ENCODE measurements at regions not wholly inside any gene's neighbourhood (a gene's known extent, or its start where the extent isn't known, plus 50 kb on each side); places are given as distances from the start of the nearest gene placed in this dataset.

- Histone ChIP-seq H3K27ac (ENCODE audit: low read depth in 1 of 2, low read length in 2 of 2) (no peak overlapping the region), H3K4me1 (ENCODE audit: control insufficient read depth in 4 of 4, insufficient read depth in 4 of 4, low read length in 3 of 4) (no peaks in the 10 kb centered on the region), H3K27me3 (ENCODE audit: control insufficient read depth in 4 of 4, insufficient read depth in 4 of 4, low read length in 3 of 4) (peaks cover 0 to 13% (median 1%) of the 10 kb centered on the region in 4 donors), H3K36me3 (ENCODE audit: control insufficient read depth in 4 of 4, insufficient read depth in 3 of 4, low read depth in 1 of 4, low read length in 3 of 4) (no peaks in the 10 kb centered on the region), H3K4me3 (ENCODE audit: low read depth in 1 of 3, low read length in 3 of 3) (no peak overlapping the region), H3K9me3 (ENCODE audit: control insufficient read depth in 4 of 4, low read length in 3 of 4) (peaks cover 0 to 9% (median 4%) of the 10 kb centered on the region in 4 donors), H3K9ac (ENCODE audit: low read depth in 1 of 2, low read length in 2 of 2) (no peak overlapping the region)
- no peak for DNase-seq (ENCODE audit: low spot score)
- TF ChIP-seq, protein P1, sequence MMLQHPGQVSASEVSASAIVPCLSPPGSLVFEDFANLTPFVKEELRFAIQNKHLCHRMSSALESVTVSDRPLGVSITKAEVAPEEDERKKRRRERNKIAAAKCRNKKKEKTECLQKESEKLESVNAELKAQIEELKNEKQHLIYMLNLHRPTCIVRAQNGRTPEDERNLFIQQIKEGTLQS (IDR thresholded peaks at IDR 0.05) = no peak
- TF ChIP-seq JUND (IDR thresholded peaks at IDR 0.05) = no peak
- TF ChIP-seq EGR1 (IDR thresholded peaks at IDR 0.05; ENCODE audit: low read depth in 2 of 2) = no peak
- no peak for TF ChIP-seq SP1 (IDR thresholded peaks at IDR 0.05)
- TF ChIP-seq FOXA1 (IDR thresholded peaks at IDR 0.05) = no peak
- TF ChIP-seq NR2F2 (IDR thresholded peaks at IDR 0.05) = no peak
- no peak for TF ChIP-seq HNF4G (IDR thresholded peaks at IDR 0.05)
- no peak for TF ChIP-seq CTCF (IDR thresholded peaks at IDR 0.05; ENCODE audit: low read depth, low read length, missing input control)
- no peak for TF ChIP-seq RAD21 (IDR thresholded peaks at IDR 0.05)
- WGBS = 85% methylated on average over 10 of the region's 10 CpGs
Measured at GRCh38 chr15:69929905-69930630, 167.6 kb downstream of the TLE3 start.

DNA sequence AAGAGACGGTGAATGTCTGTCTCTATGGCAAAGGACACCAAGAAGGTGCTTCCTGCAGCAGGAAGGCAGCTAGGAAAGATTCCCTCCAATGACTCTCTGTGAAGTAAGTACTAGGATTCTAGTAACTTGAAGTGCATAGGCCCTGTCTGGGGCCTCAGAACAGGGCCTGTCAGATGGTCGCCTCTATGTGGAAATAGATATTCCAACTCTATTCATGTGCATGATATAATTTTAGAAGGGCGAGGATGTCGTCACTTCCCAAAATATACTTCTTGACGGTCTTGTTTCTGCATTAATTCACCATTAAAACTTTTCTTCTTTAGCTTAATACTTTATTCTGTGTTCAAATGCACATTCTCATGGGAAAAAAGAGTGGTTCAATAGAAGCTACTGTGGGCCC, 167.0 kb downstream of the TLE3 start:
- H3K27me3 ChIP-seq (ENCODE audit: control insufficient read depth in 4 of 4, insufficient read depth in 4 of 4, low read length in 3 of 4) = peaks cover 0 to 13% (median 1%) of the 10 kb centered on the region in 4 donors
- H3K4me1 ChIP-seq (ENCODE audit: control insufficient read depth in 4 of 4, insufficient read depth in 4 of 4, low read length in 3 of 4) = no peaks in the 10 kb centered on the region
- TF ChIP-seq EGR1 (IDR thresholded peaks at IDR 0.05; ENCODE audit: low read depth in 2 of 2) (no peak), FOXA1 (IDR thresholded peaks at IDR 0.05) (no peak)
- no peak overlapping the region for H3K4me3 ChIP-seq (ENCODE audit: low read depth in 1 of 3, low read length in 3 of 3)
- 90% methylated on average over 5 of the region's 5 CpGs for WGBS
- peaks cover 0 to 5% (median 4%) of the 10 kb centered on the region in 4 donors for H3K9me3 ChIP-seq (ENCODE audit: control insufficient read depth in 4 of 4, low read length in 3 of 4)
- no peaks in the 10 kb centered on the region for H3K36me3 ChIP-seq (ENCODE audit: control insufficient read depth in 4 of 4, insufficient read depth in 3 of 4, low read depth in 1 of 4, low read length in 3 of 4)
- no peak for DNase-seq (ENCODE audit: low spot score)
- H3K27ac ChIP-seq (ENCODE audit: low read depth in 1 of 2, low read length in 2 of 2) = no peak overlapping the region
- H3K9ac ChIP-seq (ENCODE audit: low read depth in 1 of 2, low read length in 2 of 2) = no peak overlapping the region

- Histone ChIP-seq H3K4me1 (ENCODE audit: control insufficient read depth in 4 of 4, insufficient read depth in 4 of 4, low read length in 3 of 4) (no peaks in the 10 kb centered on the region), H3K27ac (ENCODE audit: low read depth in 1 of 2, low read length in 2 of 2) (no peak overlapping the region), H3K9ac (ENCODE audit: low read depth in 1 of 2, low read length in 2 of 2) (no peak overlapping the region), H3K27me3 (ENCODE audit: control insufficient read depth in 4 of 4, insufficient read depth in 4 of 4, low read length in 3 of 4) (peaks cover 0 to 13% (median 1%) of the 10 kb centered on the region in 4 donors), H3K4me3 (ENCODE audit: low read depth in 1 of 3, low read length in 3 of 3) (no peak overlapping the region), H3K9me3 (ENCODE audit: control insufficient read depth in 4 of 4, low read length in 3 of 4) (peaks cover 0 to 5% (median 4%) of the 10 kb centered on the region in 4 donors), H3K36me3 (ENCODE audit: control insufficient read depth in 4 of 4, insufficient read depth in 3 of 4, low read depth in 1 of 4, low read length in 3 of 4) (no peaks in the 10 kb centered on the region)
- no peak for TF ChIP-seq RAD21 (IDR thresholded peaks at IDR 0.05)
- TF ChIP-seq, protein P2, sequence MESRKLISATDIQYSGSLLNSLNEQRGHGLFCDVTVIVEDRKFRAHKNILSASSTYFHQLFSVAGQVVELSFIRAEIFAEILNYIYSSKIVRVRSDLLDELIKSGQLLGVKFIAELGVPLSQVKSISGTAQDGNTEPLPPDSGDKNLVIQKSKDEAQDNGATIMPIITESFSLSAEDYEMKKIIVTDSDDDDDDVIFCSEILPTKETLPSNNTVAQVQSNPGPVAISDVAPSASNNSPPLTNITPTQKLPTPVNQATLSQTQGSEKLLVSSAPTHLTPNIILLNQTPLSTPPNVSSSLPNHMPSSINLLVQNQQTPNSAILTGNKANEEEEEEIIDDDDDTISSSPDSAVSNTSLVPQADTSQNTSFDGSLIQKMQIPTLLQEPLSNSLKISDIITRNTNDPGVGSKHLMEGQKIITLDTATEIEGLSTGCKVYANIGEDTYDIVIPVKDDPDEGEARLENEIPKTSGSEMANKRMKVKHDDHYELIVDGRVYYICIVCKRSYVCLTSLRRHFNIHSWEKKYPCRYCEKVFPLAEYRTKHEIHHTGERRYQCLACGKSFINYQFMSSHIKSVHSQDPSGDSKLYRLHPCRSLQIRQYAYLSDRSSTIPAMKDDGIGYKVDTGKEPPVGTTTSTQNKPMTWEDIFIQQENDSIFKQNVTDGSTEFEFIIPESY (IDR thresholded peaks at IDR 0.05) = no peak
- no peak for TF ChIP-seq JUND (IDR thresholded peaks at IDR 0.05)
- TF ChIP-seq, protein P1 (IDR thresholded peaks at IDR 0.05) = no peak
- TF ChIP-seq NR2F2 (IDR thresholded peaks at IDR 0.05) = no peak
- no peak for TF ChIP-seq RXRA (IDR thresholded peaks at IDR 0.05)
- TF ChIP-seq EGR1 (IDR thresholded peaks at IDR 0.05; ENCODE audit: low read depth in 2 of 2) = no peak
- no peak for TF ChIP-seq HNF4G (IDR thresholded peaks at IDR 0.05)
- TF ChIP-seq REST (IDR thresholded peaks at IDR 0.05) = no peak
- no peak for TF ChIP-seq TAF1 (conservative IDR thresholded peaks at IDR 0.05)
- no peak for TF ChIP-seq HNF4A (conservative IDR thresholded peaks at IDR 0.05)
- TF ChIP-seq YY1 (IDR thresholded peaks at IDR 0.05) = no peak
- TF ChIP-seq FOXA1 (IDR thresholded peaks at IDR 0.05) = no peak
- no peak for DNase-seq (ENCODE audit: low spot score)
- WGBS = 83% methylated on average over 5 of the region's 5 CpGs
Measured at GRCh38 chr15:69931156-69931555, 166.6 kb downstream of the TLE3 start.

Measured in liver (tissue), 8 donors.